ENCODE measurements at regions not wholly inside any gene's neighbourhood (a gene's known extent, or its start where the extent isn't known, plus 50 kb on each side); places are given as distances from the start of the nearest gene placed in this dataset.

GRCh38 chr5:98643569-98643968, 129.9 kb upstream of the RGMB start:
- Histone ChIP-seq H3K4me1 (ENCODE audit: control insufficient read depth in 1 of 2, insufficient read depth in 2 of 2, low read length in 2 of 2) (no peaks in the 10 kb centered on the region), H3K36me3 (ENCODE audit: control insufficient read depth in 1 of 2, insufficient read depth in 2 of 2, low read length in 2 of 2) (no peaks in the 10 kb centered on the region), H3K27me3 (ENCODE audit: low read depth, low read length) (no peaks in the 10 kb centered on the region), H3K9me3 (ENCODE audit: control insufficient read depth in 1 of 2, low read length in 2 of 2) (no peaks in the 10 kb centered on the region), H3K27ac (ENCODE audit: low read length) (no peak overlapping the region), H3K4me3 (ENCODE audit: low read depth in 1 of 2, low read length in 2 of 2) (no peak overlapping the region)

DNA sequence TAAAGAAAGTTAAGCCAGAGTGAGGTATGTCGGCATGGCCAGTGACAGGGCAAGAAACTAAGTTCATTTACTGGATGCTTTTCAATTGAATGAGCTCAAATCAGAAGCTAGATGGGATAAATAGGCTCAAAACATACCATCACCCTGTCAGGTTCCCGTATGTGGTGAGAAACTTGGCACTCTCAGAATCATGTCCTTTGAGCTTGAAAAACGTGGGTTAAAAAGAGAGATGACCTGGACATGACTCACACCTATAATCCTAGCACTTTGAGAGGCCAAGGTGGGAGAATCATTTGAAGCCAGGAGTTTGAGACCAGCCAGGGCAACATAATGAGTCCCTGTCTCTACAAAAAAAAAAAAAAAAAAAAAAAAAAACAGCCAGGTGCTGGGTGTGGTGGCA, 121.7 kb upstream of the RGMB start:
- Histone ChIP-seq H3K4me3 (ENCODE audit: low read depth in 1 of 2, low read length in 2 of 2) (no peak overlapping the region), H3K36me3 (ENCODE audit: control insufficient read depth in 1 of 2, insufficient read depth in 2 of 2, low read length in 2 of 2) (no peaks in the 10 kb centered on the region), H3K9me3 (ENCODE audit: control insufficient read depth in 1 of 2, low read length in 2 of 2) (no peaks in the 10 kb centered on the region)

GRCh38 chr5:98656125-98656795, 117.2 kb upstream of the RGMB start:
- Histone ChIP-seq H3K27me3 (ENCODE audit: low read depth, low read length) (no peaks in the 10 kb centered on the region), H3K4me3 (ENCODE audit: low read depth in 1 of 2, low read length in 2 of 2) (no peak overlapping the region), H3K27ac (ENCODE audit: low read length) (no peak overlapping the region), H3K4me1 (ENCODE audit: control insufficient read depth in 1 of 2, insufficient read depth in 2 of 2, low read length in 2 of 2) (no peaks in the 10 kb centered on the region), H3K9me3 (ENCODE audit: control insufficient read depth in 1 of 2, low read length in 2 of 2) (no peaks in the 10 kb centered on the region), H3K36me3 (ENCODE audit: control insufficient read depth in 1 of 2, insufficient read depth in 2 of 2, low read length in 2 of 2) (no peaks in the 10 kb centered on the region)

More for the DNA sequence above, 121.7 kb upstream of the RGMB start:
- Histone ChIP-seq H3K4me1 (ENCODE audit: control insufficient read depth in 1 of 2, insufficient read depth in 2 of 2, low read length in 2 of 2) (no peaks in the 10 kb centered on the region), H3K27me3 (ENCODE audit: low read depth, low read length) (no peaks in the 10 kb centered on the region), H3K27ac (ENCODE audit: low read length) (no peak overlapping the region)

DNA sequence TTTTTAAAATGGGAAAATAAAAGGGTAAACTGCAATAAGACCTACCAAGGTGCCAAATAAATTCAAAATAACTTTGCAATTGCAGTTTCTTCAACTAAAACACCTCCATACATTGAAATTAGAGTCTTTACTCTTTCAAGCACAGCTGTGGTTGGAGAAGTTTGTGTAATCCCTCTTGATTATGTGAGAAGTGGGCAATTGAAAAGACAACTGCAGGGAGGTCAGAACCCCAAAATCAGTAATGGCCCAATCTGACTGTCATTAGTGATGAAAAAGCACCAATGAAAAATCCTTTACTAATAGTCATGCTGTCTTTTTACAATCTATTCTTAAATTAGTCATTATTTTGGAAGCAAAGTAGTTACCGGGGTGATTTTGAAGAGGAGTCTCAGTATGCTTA, 116.7 kb upstream of the RGMB start:
- Histone ChIP-seq H3K36me3 (ENCODE audit: control insufficient read depth in 1 of 2, insufficient read depth in 2 of 2, low read length in 2 of 2) (no peaks in the 10 kb centered on the region), H3K27ac (ENCODE audit: low read length) (no peak overlapping the region), H3K4me3 (ENCODE audit: low read depth in 1 of 2, low read length in 2 of 2) (no peak overlapping the region), H3K4me1 (ENCODE audit: control insufficient read depth in 1 of 2, insufficient read depth in 2 of 2, low read length in 2 of 2) (no peaks in the 10 kb centered on the region), H3K9me3 (ENCODE audit: control insufficient read depth in 1 of 2, low read length in 2 of 2) (no peaks in the 10 kb centered on the region), H3K27me3 (ENCODE audit: low read depth, low read length) (no peaks in the 10 kb centered on the region)

DNA sequence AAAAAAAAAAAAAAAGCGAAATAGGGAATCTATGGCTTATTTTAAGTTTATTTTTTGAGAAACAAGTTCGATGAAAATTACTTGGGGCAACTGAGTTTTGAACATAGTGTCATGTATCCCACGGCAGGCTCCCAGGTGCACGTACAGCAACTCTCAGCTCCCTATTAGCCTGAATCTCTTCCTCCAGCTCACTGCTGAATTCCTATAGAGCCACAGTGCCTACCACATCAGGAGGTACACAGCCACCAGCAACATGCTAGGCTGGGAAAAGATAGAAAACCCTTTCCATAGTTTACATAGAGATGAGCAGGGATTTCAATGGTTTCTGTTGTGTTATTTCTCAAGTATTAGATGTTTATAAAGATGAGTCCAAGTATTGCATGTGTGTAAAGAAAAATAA, 115.9 kb upstream of the RGMB start:
- no peaks in the 10 kb centered on the region for H3K4me1 ChIP-seq (ENCODE audit: control insufficient read depth in 1 of 2, insufficient read depth in 2 of 2, low read length in 2 of 2)
- no peaks in the 10 kb centered on the region for H3K36me3 ChIP-seq (ENCODE audit: control insufficient read depth in 1 of 2, insufficient read depth in 2 of 2, low read length in 2 of 2)
- H3K27me3 ChIP-seq (ENCODE audit: low read depth, low read length) = no peaks in the 10 kb centered on the region
- no peak overlapping the region for H3K4me3 ChIP-seq (ENCODE audit: low read depth in 1 of 2, low read length in 2 of 2)
- H3K9me3 ChIP-seq (ENCODE audit: control insufficient read depth in 1 of 2, low read length in 2 of 2) = no peaks in the 10 kb centered on the region
- H3K27ac ChIP-seq (ENCODE audit: low read length) = no peak overlapping the region

DNA sequence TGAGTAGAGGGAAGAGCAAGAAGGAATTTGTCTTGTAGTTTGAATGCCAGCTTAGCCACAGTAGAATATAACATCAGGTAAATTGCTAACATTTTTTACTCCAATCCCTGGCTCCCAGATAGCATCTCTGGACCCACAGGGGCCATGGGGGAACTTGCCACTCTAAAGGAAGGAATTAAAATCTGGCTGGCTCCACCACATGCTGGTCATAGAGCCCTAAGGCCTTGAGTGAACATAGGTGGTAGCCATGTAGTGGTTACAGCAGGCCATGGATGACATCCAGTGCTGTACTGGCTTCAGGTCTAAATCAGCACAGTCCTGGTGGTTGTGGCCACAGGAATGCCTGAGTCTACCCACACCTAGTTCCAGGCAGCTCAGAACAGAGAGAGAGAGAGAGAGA, 109.9 kb upstream of the RGMB start:
- Histone ChIP-seq H3K27me3 (ENCODE audit: low read depth, low read length) (no peaks in the 10 kb centered on the region), H3K4me3 (ENCODE audit: low read depth in 1 of 2, low read length in 2 of 2) (no peak overlapping the region), H3K9me3 (ENCODE audit: control insufficient read depth in 1 of 2, low read length in 2 of 2) (no peaks in the 10 kb centered on the region), H3K4me1 (ENCODE audit: control insufficient read depth in 1 of 2, insufficient read depth in 2 of 2, low read length in 2 of 2) (no peaks in the 10 kb centered on the region), H3K36me3 (ENCODE audit: control insufficient read depth in 1 of 2, insufficient read depth in 2 of 2, low read length in 2 of 2) (no peaks in the 10 kb centered on the region), H3K27ac (ENCODE audit: low read length) (no peak overlapping the region)

DNA sequence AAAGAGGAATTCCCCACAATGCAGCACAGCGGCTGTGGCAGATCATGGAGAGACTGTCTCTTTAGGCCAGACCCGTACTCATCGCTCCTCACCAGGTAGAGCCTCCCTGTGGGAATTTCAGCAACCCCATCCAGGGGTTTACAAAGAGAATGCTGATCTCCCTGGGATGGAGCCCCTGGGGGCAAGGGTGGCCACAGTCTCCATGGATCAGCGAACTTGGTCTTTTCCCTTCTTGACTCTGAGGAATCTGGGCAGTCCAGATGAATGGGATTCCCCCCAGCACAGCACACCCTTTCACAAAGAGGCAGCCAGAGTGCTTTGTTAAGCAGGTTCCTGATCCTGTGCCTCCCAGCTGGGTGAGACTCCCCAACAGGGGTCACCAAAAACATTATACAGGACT, 108.7 kb upstream of the RGMB start:
- no peak overlapping the region for H3K4me3 ChIP-seq (ENCODE audit: low read depth in 1 of 2, low read length in 2 of 2)
- H3K9me3 ChIP-seq (ENCODE audit: control insufficient read depth in 1 of 2, low read length in 2 of 2) = no peaks in the 10 kb centered on the region
- H3K27me3 ChIP-seq (ENCODE audit: low read depth, low read length) = no peaks in the 10 kb centered on the region
- no peaks in the 10 kb centered on the region for H3K4me1 ChIP-seq (ENCODE audit: control insufficient read depth in 1 of 2, insufficient read depth in 2 of 2, low read length in 2 of 2)
- no peaks in the 10 kb centered on the region for H3K36me3 ChIP-seq (ENCODE audit: control insufficient read depth in 1 of 2, insufficient read depth in 2 of 2, low read length in 2 of 2)
- H3K27ac ChIP-seq (ENCODE audit: low read length) = no peak overlapping the region

GRCh38 chr5:98679963-98680362, 93.5 kb upstream of the RGMB start:
- Histone ChIP-seq H3K4me1 (ENCODE audit: control insufficient read depth in 1 of 2, insufficient read depth in 2 of 2, low read length in 2 of 2) (no peaks in the 10 kb centered on the region), H3K36me3 (ENCODE audit: control insufficient read depth in 1 of 2, insufficient read depth in 2 of 2, low read length in 2 of 2) (no peaks in the 10 kb centered on the region), H3K27ac (ENCODE audit: low read length) (no peak overlapping the region), H3K9me3 (ENCODE audit: control insufficient read depth in 1 of 2, low read length in 2 of 2) (peaks cover 0 to 4% of the 10 kb centered on the region in 2 donors), H3K4me3 (ENCODE audit: low read depth in 1 of 2, low read length in 2 of 2) (no peak overlapping the region), H3K27me3 (ENCODE audit: low read depth, low read length) (no peaks in the 10 kb centered on the region)

GRCh38 chr5:98690002-98690401, 83.5 kb upstream of the RGMB start:
- no peaks in the 10 kb centered on the region for H3K36me3 ChIP-seq (ENCODE audit: control insufficient read depth in 1 of 2, insufficient read depth in 2 of 2, low read length in 2 of 2)
- H3K27me3 ChIP-seq (ENCODE audit: low read depth, low read length) = no peaks in the 10 kb centered on the region
- no peaks in the 10 kb centered on the region for H3K4me1 ChIP-seq (ENCODE audit: control insufficient read depth in 1 of 2, insufficient read depth in 2 of 2, low read length in 2 of 2)
- H3K9me3 ChIP-seq (ENCODE audit: control insufficient read depth in 1 of 2, low read length in 2 of 2) = peaks cover 0 to 14% of the 10 kb centered on the region in 2 donors
- H3K27ac ChIP-seq (ENCODE audit: low read length) = no peak overlapping the region
- no peak overlapping the region for H3K4me3 ChIP-seq (ENCODE audit: low read depth in 1 of 2, low read length in 2 of 2)

- no peak overlapping the region for H3K4me3 ChIP-seq (ENCODE audit: low read depth in 1 of 2, low read length in 2 of 2)
- peaks cover 0 to 9% of the 10 kb centered on the region in 2 donors for H3K9me3 ChIP-seq (ENCODE audit: control insufficient read depth in 1 of 2, low read length in 2 of 2)
- no peaks in the 10 kb centered on the region for H3K4me1 ChIP-seq (ENCODE audit: control insufficient read depth in 1 of 2, insufficient read depth in 2 of 2, low read length in 2 of 2)
- H3K36me3 ChIP-seq (ENCODE audit: control insufficient read depth in 1 of 2, insufficient read depth in 2 of 2, low read length in 2 of 2) = no peaks in the 10 kb centered on the region
- H3K27ac ChIP-seq (ENCODE audit: low read length) = no peak overlapping the region
- no peaks in the 10 kb centered on the region for H3K27me3 ChIP-seq (ENCODE audit: low read depth, low read length)
Measured at GRCh38 chr5:98694902-98695301, 78.6 kb upstream of the RGMB start.

DNA sequence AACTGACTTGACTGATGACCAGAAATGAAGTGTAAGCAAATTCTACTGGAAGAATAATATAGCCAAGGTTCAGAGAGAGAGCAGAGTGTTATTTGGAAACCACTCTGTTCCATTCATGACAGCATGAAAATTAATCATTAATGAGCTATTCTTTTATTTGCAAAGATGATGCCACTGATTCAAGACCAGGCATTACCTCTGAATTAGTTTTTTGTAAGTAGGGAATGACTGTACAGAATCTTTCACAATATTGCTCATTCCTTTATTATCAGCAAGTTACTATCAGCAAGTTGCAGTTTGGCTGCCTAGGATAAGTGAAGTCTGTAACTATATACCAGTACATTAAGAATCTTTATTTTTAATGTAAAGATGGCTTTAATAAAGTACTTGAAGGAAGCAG, 75.1 kb upstream of the RGMB start:
- H3K9me3 ChIP-seq (ENCODE audit: control insufficient read depth in 1 of 2, low read length in 2 of 2) = no peaks in the 10 kb centered on the region
- no peaks in the 10 kb centered on the region for H3K36me3 ChIP-seq (ENCODE audit: control insufficient read depth in 1 of 2, insufficient read depth in 2 of 2, low read length in 2 of 2)

GRCh38 chr5:98700730-98701129, 72.7 kb upstream of the RGMB start:
- no peaks in the 10 kb centered on the region for H3K4me1 ChIP-seq (ENCODE audit: control insufficient read depth in 1 of 2, insufficient read depth in 2 of 2, low read length in 2 of 2)

More for the DNA sequence above, 75.1 kb upstream of the RGMB start:
- no peaks in the 10 kb centered on the region for H3K27me3 ChIP-seq (ENCODE audit: low read depth, low read length)
- H3K4me3 ChIP-seq (ENCODE audit: low read depth in 1 of 2, low read length in 2 of 2) = no peak overlapping the region
- no peaks in the 10 kb centered on the region for H3K4me1 ChIP-seq (ENCODE audit: control insufficient read depth in 1 of 2, insufficient read depth in 2 of 2, low read length in 2 of 2)
- H3K27ac ChIP-seq (ENCODE audit: low read length) = no peak overlapping the region

More at GRCh38 chr5:98700730-98701129, 72.7 kb upstream of the RGMB start:
- Histone ChIP-seq H3K27ac (ENCODE audit: low read length) (no peak overlapping the region), H3K27me3 (ENCODE audit: low read depth, low read length) (no peaks in the 10 kb centered on the region), H3K4me3 (ENCODE audit: low read depth in 1 of 2, low read length in 2 of 2) (no peak overlapping the region), H3K9me3 (ENCODE audit: control insufficient read depth in 1 of 2, low read length in 2 of 2) (no peaks in the 10 kb centered on the region), H3K36me3 (ENCODE audit: control insufficient read depth in 1 of 2, insufficient read depth in 2 of 2, low read length in 2 of 2) (no peaks in the 10 kb centered on the region)
